HCT116 (cell line): ENCODE measurements at regions not wholly inside any gene's neighbourhood (a gene's known extent, or its start where the extent isn't known, plus 50 kb on each side); places are given as distances from the start of the nearest gene placed in this dataset.
A peak's percentile ranks its signal among the peaks of the same experiment; 100 is the strongest.

Experiments used
- ATAC-seq: fragments of 200-7000 bp; cut with Tn5 transposase; 2 replicates; pipeline ENCODE4 v1.9.1; 2020; ENCODE audit warnings: mild to moderate bottlenecking, moderate library complexity
- BruUV-seq: library from RNA; stranded (reverse); fragments of 400-500 nt; replicated peaks from 2 replicates; lab custom pipeline; 2021; lab: Mats Ljungman, UMichigan
- CTCF ChIA-PET: fragments of 300-600 bp; sonication (Branson Sonifier 250); formaldehyde crosslinking; loops from one replicate; lab custom pipeline; 2021; ENCODE audit warnings: antibody characterized with exemption; lab: Charles Lee
- POLR2A ChIA-PET: fragments of 300-600, 350-600 bp; sonication (Branson Sonifier 250); formaldehyde crosslinking; loops from one replicate; lab custom pipeline; 2021; ENCODE audit warnings: antibody characterized with exemption; lab: Charles Lee
- RAD21 ChIA-PET, 2 experiments: fragments of 300-600 bp; sonication (Branson Sonifier 250); formaldehyde crosslinking; loops; one replicate each; lab custom pipeline; 2023; ENCODE audit warnings: low total read pairs in 2 of 2; ENCODE audit not compliant: uncharacterized antibody in 2 of 2, unreplicated experiment in 2 of 2, low non-redundant PET in 1 of 2; lab: Charles Lee
- DNase-seq: peaks from one replicate; pipeline ENCODE4 v3.0.0-alpha.2; 2010; ENCODE audit warnings: low read depth, low spot score
- H2AFZ ChIP-seq: fragments of 200-600 bp; shearing (Covaris generic), sonication (generic); 2 replicates; pipeline ENCODE4 v1.6.1; 2017; ENCODE audit warnings: low read depth, mixed run types, mixed read lengths, antibody characterized with exemption, low read length; ENCODE audit not compliant: poor library complexity, severe bottlenecking
- H3K27ac ChIP-seq: 2 replicates; pipeline ENCODE4 v1.5.1; 2012; ENCODE audit warnings: low read depth, low read length
- H3K27me3 ChIP-seq: fragments of 200-600 bp; sonication (generic); 2 replicates; pipeline ENCODE4 v1.6.1; 2016; ENCODE audit warnings: mixed run types, low read length, mixed read lengths; ENCODE audit not compliant: insufficient read depth
- H3K36me3 ChIP-seq, 2 experiments: fragments of 200-500 bp in 1 of 2; fragments of 200-600 bp in 1 of 2; sonication (Bioruptor generic) in 1 of 2; sonication (generic) in 1 of 2; 2 replicates each; pipeline versions ENCODE4 v1.5.1 to v1.6.1; 2014 to 2016; ENCODE audit warnings: low read length in 2 of 2, inconsistent platforms in 1 of 2, mixed read lengths in 1 of 2, mixed run types in 1 of 2; ENCODE audit not compliant: insufficient read depth in 2 of 2, control insufficient read depth in 1 of 2
- H3K4me1 ChIP-seq, 2 experiments: fragments of 200-600 bp in 1 of 2; sonication (generic) in 1 of 2; 2 replicates each; pipeline versions ENCODE4 v1.5.1 to v1.6.1; 2012 to 2017; ENCODE audit warnings: low read length in 2 of 2, inconsistent platforms in 1 of 2, mild to moderate bottlenecking in 1 of 2, mixed read lengths in 1 of 2, mixed run types in 1 of 2, moderate library complexity in 1 of 2; ENCODE audit not compliant: insufficient read depth in 2 of 2, control insufficient read depth in 1 of 2
- H3K4me2 ChIP-seq: fragments of 200-600 bp; sonication (generic); 2 replicates; pipeline ENCODE4 v1.6.1; 2017; ENCODE audit warnings: mixed run types, low read length, mixed read lengths
- H3K4me3 ChIP-seq, 2 experiments: fragments of 200-600 bp in 1 of 2; sonication (generic) in 1 of 2; replicated peaks in 1 of 2; 2 replicates each; pipeline ENCODE4 v1.5.1; 2011 to 2016; ENCODE audit warnings: low read length in 2 of 2, control low read depth in 1 of 2, low read depth in 1 of 2, mild to moderate bottlenecking in 1 of 2, mixed read lengths in 1 of 2, mixed run types in 1 of 2
- H3K79me2 ChIP-seq: fragments of 200-600 bp; sonication (generic); 2 replicates; pipeline ENCODE4 v1.6.1; 2017; ENCODE audit warnings: mild to moderate bottlenecking, mixed run types, low read length, moderate library complexity, mixed read lengths; ENCODE audit not compliant: insufficient read depth
- H3K9ac ChIP-seq: fragments of 200-600 bp; sonication (generic); 2 replicates; pipeline ENCODE4 v1.6.1; 2016; ENCODE audit warnings: low read length, mixed read lengths
- H3K9me2 ChIP-seq: fragments of 200-600 bp; sonication (generic), shearing (Covaris generic); 2 replicates; pipeline ENCODE4 v1.6.1; 2017; ENCODE audit warnings: mixed run types, mild to moderate bottlenecking, moderate library complexity; ENCODE audit not compliant: insufficient read depth
- H3K9me3 ChIP-seq, 2 experiments: fragments of 200-500 bp in 1 of 2; fragments of 200-600 bp in 1 of 2; sonication (Bioruptor generic) in 1 of 2; sonication (generic) in 1 of 2; 2 replicates each; pipeline ENCODE4 v1.6.1; 2014 to 2017; ENCODE audit warnings: low read length in 2 of 2, mixed read lengths in 2 of 2, inconsistent platforms in 1 of 2, low read depth in 1 of 2, mild to moderate bottlenecking in 1 of 2, mixed run types in 1 of 2, moderate library complexity in 1 of 2; ENCODE audit not compliant: control insufficient read depth in 1 of 2, insufficient read depth in 1 of 2
- H4K20me1 ChIP-seq: fragments of 200-600 bp; sonication (generic), shearing (Covaris generic); 2 replicates; pipeline ENCODE4 v1.6.1; 2017; ENCODE audit warnings: mixed run types, mild to moderate bottlenecking, moderate library complexity; ENCODE audit not compliant: insufficient read depth
- CBX3 ChIP-seq: IDR thresholded peaks from 2 replicates; pipeline ENCODE4 v1.6.1; 2012; ENCODE audit warnings: low read depth
- ELF1 ChIP-seq: IDR thresholded peaks from 2 replicates; pipeline ENCODE4 v1.6.1; 2012; ENCODE audit warnings: low read depth, borderline replicate concordance
- EZH2 ChIP-seq: fragments of 200-600 bp; sonication (generic); IDR thresholded peaks from 2 replicates; pipeline ENCODE4 v1.6.1; 2017; ENCODE audit warnings: antibody characterized with exemption, mixed run types
- EZH2phosphoT487 ChIP-seq: fragments of 200-600 bp; IDR thresholded peaks from 2 replicates; pipeline ENCODE4 v1.6.1; 2018; ENCODE audit warnings: antibody characterized with exemption, borderline replicate concordance
- JUND ChIP-seq: IDR thresholded peaks from 2 replicates; pipeline ENCODE4 v1.6.1; 2012
- POLR2A ChIP-seq: IDR thresholded peaks from 2 replicates; pipeline ENCODE4 v1.7.0; 2011; ENCODE audit warnings: borderline replicate concordance; ENCODE audit not compliant: insufficient read depth, insufficient read length; ENCODE audit errors: extremely low read depth
- SIN3A ChIP-seq: IDR thresholded peaks from 2 replicates; pipeline ENCODE4 v1.6.1; 2012; ENCODE audit warnings: low read depth
- SP1 ChIP-seq: IDR thresholded peaks from 2 replicates; pipeline ENCODE4 v1.6.1; 2012; ENCODE audit warnings: low read depth
- SRF ChIP-seq: IDR thresholded peaks from 2 replicates; pipeline ENCODE4 v1.6.1; 2012; ENCODE audit warnings: low read depth
- YY1 ChIP-seq: IDR thresholded peaks from 2 replicates; pipeline ENCODE4 v1.6.1; 2011; ENCODE audit warnings: low read length, low read depth, moderate library complexity, mild to moderate bottlenecking; ENCODE audit not compliant: insufficient replicate concordance; ENCODE audit errors: extremely low read depth
- ZFX ChIP-seq: fragments of 450-650 bp; IDR thresholded peaks from 2 replicates; pipeline ENCODE4 v1.6.1; 2017
- intact Hi-C: fragments of 100-400 bp; cut with micrococcal nuclease; formaldehyde crosslinking; loops from 2 replicates; pipeline ENCODE4 v1.10.0; 2022
- TF ChIP-seq, protein P1 (sequence below): IDR thresholded peaks from 2 replicates; pipeline ENCODE4 v1.6.1; 2011; ENCODE audit warnings: mild to moderate bottlenecking, low read length, moderate library complexity; ENCODE audit not compliant: insufficient replicate concordance; ENCODE audit errors: extremely low read depth

DNA sequence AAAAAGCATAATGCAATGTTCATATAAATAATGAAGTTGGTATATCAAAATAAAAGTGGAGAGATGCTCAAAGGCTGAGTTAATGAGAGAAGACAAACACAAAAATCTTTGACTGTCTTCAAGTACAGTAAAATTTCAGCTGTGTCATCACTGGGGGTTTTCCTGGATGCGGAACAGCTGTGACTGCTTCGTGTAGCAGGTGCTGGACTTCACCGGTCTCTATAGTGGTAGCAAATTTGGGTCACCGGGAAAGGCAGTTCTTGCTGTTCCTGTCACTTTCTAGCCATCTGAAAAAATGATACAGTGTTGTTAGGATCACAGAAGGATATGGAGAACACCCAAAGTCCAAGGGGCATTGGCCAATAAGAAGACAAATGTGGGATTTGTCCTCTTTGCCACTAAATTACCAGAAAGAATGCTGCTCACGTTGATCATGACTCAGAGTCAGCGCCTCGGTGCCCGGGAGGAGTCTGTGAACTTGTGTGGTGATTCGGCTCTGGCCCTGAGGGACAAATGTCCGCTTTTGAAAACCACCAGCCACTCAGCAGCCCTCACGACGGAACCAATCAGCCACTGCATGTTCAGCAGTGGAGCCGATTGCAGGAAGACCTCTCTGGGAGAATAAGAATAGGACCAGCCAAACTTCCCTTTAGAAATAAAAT lies 230.1 kb upstream of the FAT1 start:
- Histone ChIP-seq H3K79me2 (no peaks in the 10 kb centered on the region), H3K4me3 (no peak overlapping the region), H3K9ac (no peak overlapping the region), H3K9me3 (no peaks in the 10 kb centered on the region), H3K4me2 (peak overlapping the region; percentile 35), H3K36me3 (no peaks in the 10 kb centered on the region), H2AFZ (peak overlapping the region; percentile 23), H3K27ac (no peak overlapping the region), H4K20me1 (no peaks in the 10 kb centered on the region), H3K27me3 (no peaks in the 10 kb centered on the region), H3K9me2 (no peaks in the 10 kb centered on the region), H3K4me1 (peaks cover under 1 to 15% of the 10 kb centered on the region in 2 experiments; a peak in 3 of 4 replicates)
- TF ChIP-seq, protein P1, sequence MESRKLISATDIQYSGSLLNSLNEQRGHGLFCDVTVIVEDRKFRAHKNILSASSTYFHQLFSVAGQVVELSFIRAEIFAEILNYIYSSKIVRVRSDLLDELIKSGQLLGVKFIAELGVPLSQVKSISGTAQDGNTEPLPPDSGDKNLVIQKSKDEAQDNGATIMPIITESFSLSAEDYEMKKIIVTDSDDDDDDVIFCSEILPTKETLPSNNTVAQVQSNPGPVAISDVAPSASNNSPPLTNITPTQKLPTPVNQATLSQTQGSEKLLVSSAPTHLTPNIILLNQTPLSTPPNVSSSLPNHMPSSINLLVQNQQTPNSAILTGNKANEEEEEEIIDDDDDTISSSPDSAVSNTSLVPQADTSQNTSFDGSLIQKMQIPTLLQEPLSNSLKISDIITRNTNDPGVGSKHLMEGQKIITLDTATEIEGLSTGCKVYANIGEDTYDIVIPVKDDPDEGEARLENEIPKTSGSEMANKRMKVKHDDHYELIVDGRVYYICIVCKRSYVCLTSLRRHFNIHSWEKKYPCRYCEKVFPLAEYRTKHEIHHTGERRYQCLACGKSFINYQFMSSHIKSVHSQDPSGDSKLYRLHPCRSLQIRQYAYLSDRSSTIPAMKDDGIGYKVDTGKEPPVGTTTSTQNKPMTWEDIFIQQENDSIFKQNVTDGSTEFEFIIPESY = no peak
- no peak for TF ChIP-seq SP1
- TF ChIP-seq POLR2A = no peak
- ChIA-PET RAD21 (no interaction called here), CTCF (no interaction called here), POLR2A (no interaction called here)
- no TSS peak for BruUV-seq
- DNase-seq (no peak), ATAC-seq (no peak)
- intact Hi-C loops = no loop called here

DNA sequence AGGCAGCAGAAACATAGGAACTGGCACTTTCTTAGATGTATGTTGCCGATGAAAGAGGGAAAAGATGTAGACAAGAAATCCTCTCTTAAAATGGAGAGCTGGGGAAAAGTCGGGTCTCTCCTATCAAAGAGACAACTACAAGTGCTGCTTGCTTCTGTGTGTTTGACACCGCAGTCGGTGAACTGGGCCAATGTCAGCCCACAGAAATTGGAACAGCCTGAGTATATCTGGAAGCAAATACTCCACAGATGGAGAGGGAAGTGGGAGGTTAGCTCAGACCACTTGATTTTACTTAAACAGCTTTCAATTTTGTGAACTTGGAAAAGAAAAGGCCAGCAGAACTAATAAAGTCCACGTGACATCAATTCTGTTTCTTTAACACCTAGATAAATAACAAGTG lies 230.9 kb upstream of the FAT1 start:
- RAD21 ChIA-PET = no interaction called here
- Histone ChIP-seq H3K36me3 (no peaks in the 10 kb centered on the region), H2AFZ (no peak overlapping the region), H3K9ac (no peak overlapping the region), H3K27ac (no peak overlapping the region), H3K79me2 (no peaks in the 10 kb centered on the region), H3K4me3 (no peak overlapping the region), H3K4me1 (peaks cover 0 to 10% of the 10 kb centered on the region in 2 experiments; a peak in 1 of 4 replicates), H3K27me3 (no peaks in the 10 kb centered on the region), H4K20me1 (no peaks in the 10 kb centered on the region), H3K4me2 (no peak overlapping the region), H3K9me2 (no peaks in the 10 kb centered on the region), H3K9me3 (no peaks in the 10 kb centered on the region)
- BruUV-seq = no TSS peak
- intact Hi-C loops = no loop called here
- ATAC-seq (no peak), DNase-seq (no peak)
- POLR2A ChIA-PET = no interaction called here
- CTCF ChIA-PET = no interaction called here
- TF ChIP-seq EZH2phosphoT487 (no peak), CBX3 (no peak), YY1 (no peak), SIN3A (no peak), ZFX (no peak), ELF1 (no peak), POLR2A (no peak), EZH2 (no peak), SP1 (no peak), SRF (no peak), JUND (no peak)
